Lower leg skin (tissue), 4 donors: ENCODE measurements at regions not wholly inside any gene's neighbourhood (a gene's known extent, or its start where the extent isn't known, plus 50 kb on each side); places are given as distances from the start of the nearest gene placed in this dataset.

Experiments
- DNase-seq, 2 donors: peaks; one replicate each; pipeline ENCODE4 v3.0.0-alpha.2; 2019; ENCODE audit warnings: low spot score in 2 of 2
- H3K4me3 ChIP-seq: fragments of 200-600 bp; sonication (generic); 2 replicates; pipeline ENCODE4 v1.5.1; 2017; ENCODE audit warnings: mild to moderate bottlenecking, low read depth; ENCODE audit not compliant: poor library complexity, severe bottlenecking
- CTCF ChIP-seq, 3 donors: fragments of 450-650 bp; IDR thresholded peaks; one replicate each; pipeline ENCODE4 v1.5.1; 2016; ENCODE audit warnings: antibody characterized with exemption in 3 of 3, mild to moderate bottlenecking in 3 of 3, moderate library complexity in 2 of 3
- POLR2A ChIP-seq, 2 donors: fragments of 450-650 bp; IDR thresholded peaks; one replicate each; pipeline ENCODE4 v1.6.1; 2016 to 2017; ENCODE audit warnings: antibody characterized with exemption in 2 of 2, mild to moderate bottlenecking in 1 of 2, moderate library complexity in 1 of 2
- WGBS, 2 donors: methylation state at CpG; one replicate each; pipeline ENCODE4 v1.1.5; 2018; 5-methylcytosine and 5-hydroxymethylcytosine counted together
- intact Hi-C: fragments of 100-400 bp; cut with DNase I; formaldehyde crosslinking; loops from one replicate; pipeline ENCODE4 v1.15.0; 2023; ENCODE audit warnings: low total_unique reads

GRCh38 chrX:143455046-143455445 is 62.2 kb downstream of the SPANXN3 start:
- no peak for DNase-seq

GRCh38 chrX:143437439-143437838 is 79.8 kb downstream of the SPANXN3 start:
- WGBS, 2 donors, result 14 to 23% methylated on average over 7 of the region's 7 CpGs
- intact Hi-C loops, result no loop called here
- no peak overlapping the region for H3K4me3 ChIP-seq
- TF ChIP-seq CTCF (IDR thresholded peaks at IDR 0.05) (no peak), POLR2A (IDR thresholded peaks at IDR 0.05) (no peak)
- no peak for DNase-seq

More at GRCh38 chrX:143455046-143455445, 62.2 kb downstream of the SPANXN3 start:
- no peak for TF ChIP-seq CTCF (IDR thresholded peaks at IDR 0.05)
- no peak for TF ChIP-seq POLR2A (IDR thresholded peaks at IDR 0.05)
- intact Hi-C loops, result no loop called here
- H3K4me3 ChIP-seq, result no peak overlapping the region
- WGBS, 2 donors, result 49 to 68% methylated on average over 2 of the region's 2 CpGs

GRCh38 chrX:143435916-143436315 is 81.4 kb downstream of the SPANXN3 start:
- H3K4me3 ChIP-seq, result no peak overlapping the region
- DNase-seq, result no peak
- WGBS, 2 donors, result 74 to 87% methylated on average over 2 of the region's 2 CpGs
- intact Hi-C loops, result no loop called here
- no peak for TF ChIP-seq CTCF (IDR thresholded peaks at IDR 0.05)

GRCh38 chrX:143429811-143430210 is 87.5 kb downstream of the SPANXN3 start:
- 63 to 69% methylated on average over 4 of the region's 4 CpGs for WGBS, 2 donors
- no peak overlapping the region for H3K4me3 ChIP-seq
- no peak for DNase-seq
- intact Hi-C loops, result no loop called here
- TF ChIP-seq CTCF (IDR thresholded peaks at IDR 0.05) (no peak), POLR2A (IDR thresholded peaks at IDR 0.05) (no peak)

GRCh38 chrX:143429131-143429530 is 88.1 kb downstream of the SPANXN3 start:
- DNase-seq, result no peak
- intact Hi-C loops, result no loop called here
- WGBS, 2 donors, result 82 to 88% methylated on average over 5 of the region's 5 CpGs
- no peak overlapping the region for H3K4me3 ChIP-seq
- TF ChIP-seq CTCF (IDR thresholded peaks at IDR 0.05) (no peak), POLR2A (IDR thresholded peaks at IDR 0.05) (no peak)

GRCh38 chrX:143401160-143401559 is 116.1 kb downstream of the SPANXN3 start:
- no peak overlapping the region for H3K4me3 ChIP-seq
- WGBS, 2 donors, result 71 to 85% methylated on average over 6 of the region's 6 CpGs
- no peak for DNase-seq
- no peak for TF ChIP-seq CTCF (IDR thresholded peaks at IDR 0.05)
- TF ChIP-seq POLR2A (IDR thresholded peaks at IDR 0.05), result no peak
- intact Hi-C loops, result no loop called here
